Fibroblast of lung (primary cell): ENCODE measurements at regions not wholly inside any gene's neighbourhood (a gene's known extent, or its start where the extent isn't known, plus 50 kb on each side); places are given as distances from the start of the nearest gene placed in this dataset.

ENCODE experiments used
- EZH2 ChIP-seq: IDR thresholded peaks from 2 replicates; pipeline ENCODE4 v1.5.1; 2012; ENCODE audit warnings: low read length, control low read depth, mild to moderate bottlenecking; ENCODE audit errors: missing control alignments
- TF ChIP-seq, protein P1 (sequence below), 2 donors: IDR thresholded peaks in 1 of 2; conservative IDR thresholded peaks in 1 of 2; 1 replicate in 1 of 2; 2 replicates in 1 of 2; pipeline ENCODE4 v1.5.1; 2011 to 2012; ENCODE audit warnings: low read length in 2 of 2, control low read depth in 1 of 2, inconsistent platforms in 1 of 2, low read depth in 1 of 2, mild to moderate bottlenecking in 1 of 2

- TF ChIP-seq, protein P1, sequence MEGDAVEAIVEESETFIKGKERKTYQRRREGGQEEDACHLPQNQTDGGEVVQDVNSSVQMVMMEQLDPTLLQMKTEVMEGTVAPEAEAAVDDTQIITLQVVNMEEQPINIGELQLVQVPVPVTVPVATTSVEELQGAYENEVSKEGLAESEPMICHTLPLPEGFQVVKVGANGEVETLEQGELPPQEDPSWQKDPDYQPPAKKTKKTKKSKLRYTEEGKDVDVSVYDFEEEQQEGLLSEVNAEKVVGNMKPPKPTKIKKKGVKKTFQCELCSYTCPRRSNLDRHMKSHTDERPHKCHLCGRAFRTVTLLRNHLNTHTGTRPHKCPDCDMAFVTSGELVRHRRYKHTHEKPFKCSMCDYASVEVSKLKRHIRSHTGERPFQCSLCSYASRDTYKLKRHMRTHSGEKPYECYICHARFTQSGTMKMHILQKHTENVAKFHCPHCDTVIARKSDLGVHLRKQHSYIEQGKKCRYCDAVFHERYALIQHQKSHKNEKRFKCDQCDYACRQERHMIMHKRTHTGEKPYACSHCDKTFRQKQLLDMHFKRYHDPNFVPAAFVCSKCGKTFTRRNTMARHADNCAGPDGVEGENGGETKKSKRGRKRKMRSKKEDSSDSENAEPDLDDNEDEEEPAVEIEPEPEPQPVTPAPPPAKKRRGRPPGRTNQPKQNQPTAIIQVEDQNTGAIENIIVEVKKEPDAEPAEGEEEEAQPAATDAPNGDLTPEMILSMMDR (conservative IDR thresholded peaks at IDR 0.05 in 1 of 2, IDR thresholded peaks at IDR 0.05 in 1 of 2; ENCODE audit: low read depth in 1 of 2, low read length in 2 of 2): no peak
- no peak for TF ChIP-seq EZH2
These were observed 491.9 kb upstream of the ROBO1 start for GRCh38 chr3:80259736-80260135.
